GM21825 (cell line): ENCODE measurements at regions not wholly inside any gene's neighbourhood (a gene's known extent, or its start where the extent isn't known, plus 50 kb on each side); places are given as distances from the start of the nearest gene placed in this dataset.
"Not testable (repeated sequence)": the region's sequence is repeated elsewhere in the genome, so short reads cannot be mapped to it uniquely, and the experiment has no call there.

ENCODE experiments used
- ATAC-seq: cut with Tn5 transposase; IDR thresholded peaks from one replicate; pipeline ENCODE4 v1.9.1; 2021; ENCODE audit warnings: mild to moderate bottlenecking, moderate library complexity; ENCODE audit not compliant: unreplicated experiment

DNA sequence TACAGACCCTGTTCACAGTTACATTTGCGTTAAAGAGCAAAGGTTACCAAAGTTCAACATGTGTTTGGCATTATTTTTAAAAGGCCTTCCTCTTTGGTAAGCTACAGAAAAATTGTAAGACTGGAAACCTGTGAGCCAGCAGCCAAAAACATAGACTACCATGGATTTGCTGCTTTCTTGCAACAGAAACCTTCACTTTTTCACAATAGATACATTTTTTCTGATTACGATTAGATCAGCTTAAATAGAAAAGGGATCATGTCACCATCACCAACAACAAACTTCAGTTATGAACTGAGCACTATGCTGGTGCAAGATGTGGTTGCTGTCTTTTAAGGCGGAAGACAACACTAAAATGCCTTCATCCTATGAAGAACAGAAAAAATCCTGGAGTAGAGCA is 112.3 kb upstream of the MARCKS start:
- no peak for ATAC-seq

DNA sequence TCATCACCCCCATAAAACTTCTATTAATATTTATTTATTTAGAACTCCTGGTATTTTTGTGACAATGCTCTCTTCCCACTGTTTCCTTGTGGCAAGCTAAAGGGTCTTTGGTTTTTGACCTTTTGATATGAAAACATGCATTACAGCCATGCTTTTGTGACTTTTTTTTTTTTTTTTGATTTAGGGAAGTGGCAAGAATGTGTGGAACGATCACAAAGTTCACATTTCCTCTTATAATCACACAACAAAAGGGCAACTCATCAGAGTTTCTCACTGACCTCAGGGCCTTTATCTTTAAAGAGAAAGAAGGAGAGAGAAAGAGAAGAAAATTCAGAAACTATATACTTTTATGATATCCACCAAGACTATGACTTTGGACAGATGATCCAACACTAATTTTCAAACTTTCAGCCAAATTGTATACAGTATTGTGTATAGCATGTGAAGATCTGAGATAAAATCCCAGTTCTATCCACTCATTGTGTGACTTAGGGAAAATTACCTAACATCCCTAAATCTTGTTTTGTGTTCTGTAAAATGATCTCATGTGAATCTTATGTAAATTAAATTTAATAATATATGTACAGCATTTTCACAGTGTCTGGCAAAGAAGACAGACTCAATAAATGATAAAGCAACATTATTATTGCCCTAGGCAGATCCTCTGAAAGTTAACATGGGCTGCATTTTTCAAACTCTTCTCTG is 106.8 kb upstream of the MARCKS start:
- ATAC-seq = no peak

DNA sequence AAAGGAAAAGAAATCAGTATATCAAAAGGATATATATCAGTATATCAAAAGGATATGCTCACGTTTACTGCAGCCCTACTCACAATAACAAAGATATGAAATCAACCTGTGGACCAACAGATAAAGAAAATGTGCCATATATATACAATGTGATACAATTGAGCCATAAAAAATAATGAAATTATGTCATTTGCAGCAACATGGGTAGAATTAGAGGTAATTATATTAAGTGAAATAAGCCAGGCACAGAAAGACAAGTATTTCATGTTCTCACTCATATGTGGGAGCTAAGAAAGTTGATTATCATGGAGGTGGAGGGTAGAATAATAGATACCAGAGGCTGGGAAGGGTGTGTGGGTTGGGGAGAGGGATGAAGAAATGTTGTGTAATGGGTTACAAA is 102.9 kb upstream of the MARCKS start:
- no peak for ATAC-seq

DNA sequence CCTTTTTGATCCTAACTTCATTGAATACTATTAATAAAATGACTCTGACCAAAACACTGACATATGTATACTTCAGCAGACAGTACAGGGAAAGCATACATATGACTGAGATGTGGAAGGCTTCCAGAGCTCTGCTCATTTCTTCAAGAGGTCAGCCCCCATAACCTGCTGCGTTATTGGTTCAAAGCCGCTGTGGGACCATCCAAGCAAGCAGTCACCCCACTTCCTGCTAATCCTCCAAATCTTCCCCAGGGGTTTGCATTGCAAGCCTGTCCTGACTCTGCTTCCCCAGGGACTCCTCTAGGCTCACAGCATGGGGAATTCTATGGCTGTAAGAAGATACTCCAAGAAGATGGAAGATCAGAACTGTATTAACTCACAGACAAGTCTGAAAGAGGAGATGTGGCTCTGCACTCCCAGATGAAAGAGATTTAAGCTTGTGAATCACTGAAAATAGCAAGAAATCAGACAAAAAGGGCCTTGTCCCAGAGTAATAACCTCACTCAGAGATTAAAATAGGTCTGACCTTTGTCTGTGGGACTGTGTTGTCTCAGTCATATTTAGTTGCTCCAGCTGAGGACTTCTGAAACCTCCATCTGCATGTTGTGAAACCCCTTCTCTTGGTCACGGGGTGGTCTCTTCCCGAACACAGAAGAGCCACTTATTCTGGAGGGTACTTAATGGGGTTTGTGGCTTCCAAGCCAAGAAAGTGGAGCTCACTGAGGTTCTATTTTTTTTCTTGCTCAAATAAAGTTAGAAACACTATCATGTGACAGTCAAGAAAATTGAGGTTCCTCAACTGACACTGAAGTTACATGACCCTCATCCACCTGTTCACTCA is 101.5 kb upstream of the MARCKS start:
- peak; percentile 88 for ATAC-seq

DNA sequence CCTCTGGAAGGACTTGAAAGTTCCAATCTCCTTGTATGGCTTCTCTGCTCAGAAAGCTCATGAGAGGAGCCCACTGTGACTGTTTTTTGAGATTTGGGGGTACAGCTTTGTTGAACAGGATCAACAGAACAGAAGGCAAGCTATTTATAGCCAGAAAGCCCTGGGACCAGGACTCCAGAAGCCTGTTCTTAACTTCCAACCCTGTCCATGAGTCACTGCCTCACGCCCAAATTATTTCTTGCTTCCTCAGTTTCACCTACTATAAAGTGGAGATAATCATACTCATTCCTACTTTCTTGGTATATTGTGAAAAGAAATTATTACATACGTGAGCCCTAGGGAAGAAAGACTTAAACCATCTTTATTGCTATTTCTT is 100.9 kb upstream of the MARCKS start:
- no peak for ATAC-seq

DNA sequence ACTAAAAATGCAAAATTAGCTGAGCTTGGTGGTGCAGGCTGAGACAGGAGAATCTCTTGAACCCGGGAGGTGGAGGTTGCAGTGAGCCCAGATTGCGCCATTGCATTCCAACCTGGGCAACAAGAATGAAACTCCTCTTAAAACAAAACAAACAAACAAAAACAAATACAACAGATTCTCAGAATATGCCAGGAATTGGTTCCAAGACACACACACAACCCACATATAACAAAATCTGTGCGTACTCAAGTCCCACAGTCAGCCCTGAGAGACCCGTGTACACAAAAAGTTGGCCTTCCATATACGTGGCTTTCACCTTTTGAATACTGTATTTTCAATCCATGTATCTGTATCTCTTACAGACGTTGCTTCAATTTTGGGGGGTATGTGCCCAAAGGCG is 98.9 kb upstream of the MARCKS start:
- ATAC-seq = no peak

DNA sequence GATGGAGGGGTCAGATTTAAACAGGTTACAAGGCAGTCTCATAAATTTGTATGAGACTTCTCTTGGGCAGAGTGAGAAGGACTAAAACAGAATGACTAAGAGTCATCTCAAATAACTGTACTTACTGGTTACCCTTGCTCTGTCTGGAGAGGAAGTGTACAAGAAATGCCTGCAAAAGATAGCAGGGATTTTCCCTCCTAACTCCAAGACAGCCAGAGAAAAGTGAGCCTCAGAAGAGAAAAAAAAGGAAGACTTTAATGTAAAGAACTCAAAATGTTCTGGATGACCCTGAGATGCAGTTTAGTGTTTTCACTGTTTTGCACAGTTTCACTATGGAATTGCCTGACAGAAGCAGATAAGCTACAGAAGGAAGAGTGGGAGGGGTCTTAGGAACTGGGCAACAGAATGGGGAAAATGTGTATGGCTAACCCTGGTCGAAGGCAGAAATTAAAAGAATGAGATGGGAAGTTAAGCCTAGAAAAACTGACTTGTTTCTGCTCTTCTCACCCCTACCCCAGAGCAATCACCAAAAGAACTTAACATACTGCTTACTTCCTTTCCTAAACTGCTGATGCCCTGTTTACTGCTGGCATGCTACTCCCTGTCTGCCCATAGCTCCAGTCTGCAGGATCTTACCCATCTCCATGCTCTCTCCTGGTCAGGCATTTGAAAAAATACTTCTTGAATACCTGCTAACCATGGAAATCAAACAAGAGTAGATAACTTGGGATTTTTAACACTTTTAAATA is 98.1 kb upstream of the MARCKS start:
- ATAC-seq = peak; percentile 34

DNA sequence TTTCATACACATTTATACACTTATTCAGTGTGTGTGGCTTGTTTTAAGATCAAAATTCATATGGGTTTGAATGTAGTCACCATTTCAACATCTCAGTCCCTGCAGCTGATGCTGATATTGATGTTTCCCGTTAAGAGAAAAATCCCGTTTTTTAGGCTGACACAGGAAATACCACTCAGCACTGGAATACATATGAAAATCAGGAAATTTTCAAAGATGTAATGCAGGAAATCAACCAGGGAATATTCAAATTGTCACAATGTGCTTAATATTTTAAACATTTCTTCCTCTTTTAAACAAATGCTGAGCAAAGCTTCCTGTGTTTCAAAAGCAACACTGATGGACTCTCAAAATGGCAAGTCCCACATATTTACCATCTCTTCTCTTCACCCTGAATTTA is 94.5 kb upstream of the MARCKS start:
- no peak for ATAC-seq

DNA sequence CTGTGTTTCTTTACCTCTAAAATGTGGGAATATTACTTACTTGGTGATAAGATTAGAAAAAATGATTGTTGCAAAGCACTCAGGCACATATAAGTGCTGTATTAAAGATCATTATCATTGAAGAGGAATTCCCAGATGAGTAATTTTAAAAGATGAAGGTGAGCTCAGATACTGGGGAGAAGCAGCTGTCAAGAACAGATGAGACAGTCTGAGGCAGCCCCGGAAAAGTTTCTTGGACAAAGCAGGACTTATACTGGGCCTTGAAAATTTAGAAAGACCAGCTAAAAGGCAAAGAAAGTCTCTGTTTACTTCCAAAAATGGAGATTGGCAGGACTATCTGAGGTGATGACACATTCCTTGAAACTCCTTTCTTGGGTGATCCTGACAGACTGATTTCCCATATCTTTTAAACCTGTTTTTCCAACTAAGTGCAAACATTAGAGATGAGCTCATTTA is 93.8 kb upstream of the MARCKS start:
- no peak for ATAC-seq

DNA sequence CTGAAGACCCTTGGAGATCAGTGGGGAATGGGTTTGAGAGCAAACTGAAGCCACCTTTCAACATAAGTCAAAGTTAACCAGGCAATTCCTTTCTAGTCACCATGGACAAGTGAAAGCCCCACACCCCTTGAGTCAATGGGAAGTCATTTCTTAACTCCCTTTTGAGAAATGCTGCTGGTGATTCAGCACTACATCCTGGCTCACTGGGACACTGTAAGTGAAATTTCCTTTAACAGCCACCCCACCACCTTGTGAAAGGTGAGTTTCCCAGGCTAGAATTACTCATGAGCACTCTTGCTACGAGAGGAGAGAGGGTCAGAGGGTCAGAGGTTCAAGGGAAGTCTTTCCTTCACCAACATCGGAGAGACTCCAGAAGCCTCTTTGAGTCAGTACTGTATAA is 93.3 kb upstream of the MARCKS start:
- ATAC-seq = peak; percentile 75

DNA sequence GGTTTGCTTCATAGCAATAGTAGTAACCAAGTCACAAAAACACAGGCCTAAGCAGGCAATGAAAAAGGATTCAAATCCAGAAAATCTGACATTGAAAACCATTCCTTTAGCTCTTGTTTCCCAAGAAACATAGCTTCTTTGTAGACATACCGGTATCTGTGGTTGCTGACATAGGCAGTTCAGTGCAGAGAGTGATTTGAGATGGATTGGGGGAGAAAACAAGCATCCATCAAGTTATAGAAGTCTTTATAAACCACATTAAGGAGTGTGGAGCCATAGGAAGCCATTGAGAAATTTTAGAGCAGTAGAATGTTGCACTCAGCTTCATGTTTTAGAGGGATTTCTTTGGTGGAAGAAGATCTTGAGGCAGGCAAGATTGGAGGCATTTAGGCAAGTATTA is 91.2 kb upstream of the MARCKS start:
- ATAC-seq = no peak

DNA sequence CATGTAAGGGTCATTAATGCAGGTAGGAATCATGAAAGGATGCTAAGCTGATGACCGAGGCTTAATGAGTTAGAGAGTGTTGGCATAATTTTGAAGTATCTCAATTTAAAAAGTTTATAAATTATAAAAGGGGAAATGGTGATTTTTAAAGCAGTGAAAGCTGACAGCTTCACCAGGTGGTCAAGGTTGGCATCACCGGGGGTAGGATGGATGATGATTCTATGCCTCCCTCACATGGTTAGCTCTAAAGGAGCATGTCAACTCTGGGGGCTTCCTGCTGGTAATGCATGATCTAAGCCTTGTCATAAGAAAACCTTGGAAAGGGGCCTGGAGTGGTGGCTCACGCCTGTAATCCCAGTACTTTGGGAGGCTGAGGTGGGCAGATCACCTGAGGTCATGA is 89.2 kb upstream of the MARCKS start:
- ATAC-seq = no peak

DNA sequence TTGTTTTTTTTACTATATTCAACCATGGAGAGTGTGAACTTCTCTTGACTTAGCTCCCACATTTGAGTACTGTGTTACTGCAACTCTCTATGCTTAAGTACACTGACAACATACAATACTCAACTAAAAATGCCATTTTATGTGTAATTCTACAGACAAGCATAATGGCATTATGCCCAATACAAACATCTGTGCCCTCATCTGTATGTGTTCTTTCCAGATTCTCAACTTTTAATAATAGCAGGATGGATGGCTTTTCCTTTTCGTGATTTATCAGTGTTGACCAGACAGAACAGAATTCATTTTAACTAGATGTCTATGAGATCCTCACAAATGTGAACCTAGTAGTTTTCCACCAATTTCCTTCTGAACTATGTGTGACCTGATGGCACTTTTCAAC is 84.2 kb upstream of the MARCKS start:
- ATAC-seq = no peak

DNA sequence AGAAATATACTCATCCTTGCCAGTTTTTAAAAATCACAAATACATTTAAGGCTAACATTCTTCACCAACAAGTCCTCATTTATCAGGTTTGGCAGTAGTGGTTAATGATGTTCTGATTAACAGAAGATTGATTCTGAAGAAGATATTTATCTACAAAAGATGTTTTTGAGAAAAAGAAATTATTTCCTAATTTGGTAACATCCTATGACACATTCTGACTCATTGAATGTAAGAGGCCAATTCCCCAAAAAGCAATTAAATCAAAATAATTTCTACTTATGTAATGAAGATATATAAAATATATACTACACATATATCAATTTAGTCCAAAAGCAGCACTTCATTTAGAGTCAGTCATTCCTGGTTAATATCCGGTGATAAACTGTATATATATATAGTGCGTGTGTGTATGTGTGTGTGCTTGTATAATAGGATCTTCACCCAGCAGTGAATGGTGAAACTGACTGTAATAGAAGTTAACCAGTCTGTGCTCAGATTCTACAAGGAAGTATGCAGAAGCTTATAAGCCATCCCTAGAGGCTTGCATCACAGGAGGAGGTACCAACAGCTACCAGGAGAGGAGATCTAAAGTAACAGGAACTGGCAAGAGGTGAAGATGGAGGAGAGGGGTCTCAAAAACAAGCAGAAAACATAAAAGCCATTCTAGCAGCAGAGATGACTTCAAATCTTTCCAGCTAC is 82.9 kb upstream of the MARCKS start:
- ATAC-seq = no peak

DNA sequence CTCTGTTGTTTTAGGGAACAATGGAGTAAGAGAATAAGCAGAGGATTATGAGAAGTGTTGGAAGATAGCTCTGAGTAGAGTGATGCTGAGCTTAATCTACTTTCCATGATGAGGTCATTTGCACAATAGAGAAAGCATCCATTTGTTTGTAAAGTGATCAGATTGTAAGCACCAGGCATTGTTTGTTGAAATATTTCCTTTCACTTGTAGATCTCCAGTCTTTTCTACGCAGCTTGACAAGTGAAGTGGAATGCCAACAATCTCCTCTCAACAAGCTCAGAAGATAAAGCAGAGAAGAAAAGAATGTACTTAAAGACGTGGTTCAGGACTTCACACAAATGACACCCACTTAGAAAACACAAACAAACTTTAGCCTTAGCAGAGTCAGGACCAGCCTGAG is 80.1 kb upstream of the MARCKS start:
- ATAC-seq = no peak

DNA sequence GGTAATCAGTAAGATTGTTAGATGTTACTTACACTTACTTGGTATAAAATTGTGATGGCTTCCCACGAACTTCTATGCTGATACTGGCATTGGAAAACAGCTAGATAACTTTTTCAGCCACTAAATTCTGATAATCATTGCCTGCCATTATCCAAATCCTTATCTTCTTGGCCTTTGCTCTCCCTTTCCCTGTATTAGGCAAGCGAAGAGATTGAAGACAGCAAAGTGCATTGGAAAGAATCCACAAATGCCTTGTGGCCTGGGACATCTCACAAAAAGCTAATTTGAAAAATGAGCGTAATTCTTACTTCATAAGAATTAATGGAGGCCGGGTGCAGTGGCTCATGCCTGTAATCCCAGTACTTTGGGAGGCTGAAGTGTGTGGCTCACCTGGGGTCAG is 79.5 kb upstream of the MARCKS start:
- ATAC-seq = no peak

DNA sequence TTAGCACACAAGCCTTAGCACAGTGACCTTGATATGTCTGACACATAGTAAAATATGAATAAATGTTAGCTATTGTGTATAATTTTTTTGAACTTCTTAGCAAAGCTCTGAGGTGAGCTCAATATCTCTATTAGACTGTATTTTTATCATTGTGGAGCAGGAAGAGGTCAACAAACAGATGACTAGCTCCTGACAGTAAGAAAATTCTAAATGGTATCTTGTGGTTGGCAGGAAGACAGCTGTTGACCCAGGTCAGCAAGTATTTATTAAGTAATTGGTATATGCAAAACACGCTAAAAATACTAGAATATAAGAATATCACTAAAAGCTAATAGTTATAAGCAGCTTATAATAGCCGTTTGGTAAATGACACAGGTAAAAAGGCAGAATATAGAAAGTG is 77.5 kb upstream of the MARCKS start:
- no peak for ATAC-seq

DNA sequence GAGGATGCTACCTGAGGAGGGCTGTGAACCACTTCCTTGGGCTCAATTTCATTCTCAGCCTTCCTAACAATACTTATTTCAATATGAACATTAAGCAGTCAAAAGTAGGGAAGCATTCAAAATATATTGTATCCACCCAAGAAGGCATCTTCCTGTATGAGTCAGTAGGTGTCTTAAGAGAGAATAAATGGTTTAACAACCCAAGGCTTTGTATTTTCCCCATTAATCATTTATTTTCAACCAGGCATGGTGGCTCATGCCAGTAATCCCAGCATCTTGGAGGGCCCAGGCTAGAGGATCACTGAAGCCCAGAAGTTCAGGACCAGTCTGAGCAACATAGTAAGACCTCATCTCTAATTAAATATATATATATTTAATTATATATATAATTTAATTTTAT is 74.5 kb upstream of the MARCKS start:
- ATAC-seq = no peak

DNA sequence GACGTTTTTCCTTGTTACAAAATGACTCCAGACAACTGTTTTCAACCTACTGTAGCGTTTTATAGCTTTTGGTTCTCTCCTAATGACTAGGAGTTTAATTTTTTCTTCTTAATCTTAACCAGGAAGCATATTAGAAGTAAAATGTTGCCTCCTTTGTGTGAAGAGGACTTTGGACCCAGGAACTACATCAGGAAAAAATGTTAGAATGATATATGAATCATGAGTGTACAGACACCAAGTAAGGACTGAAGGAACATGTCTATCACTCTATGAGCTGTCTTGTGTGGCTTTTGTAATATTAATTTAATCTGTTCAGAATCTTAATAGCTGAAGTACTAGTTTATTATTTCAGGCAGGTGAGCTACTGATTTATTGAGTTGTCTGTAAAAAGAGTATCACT is 71.0 kb upstream of the MARCKS start:
- no peak for ATAC-seq

DNA sequence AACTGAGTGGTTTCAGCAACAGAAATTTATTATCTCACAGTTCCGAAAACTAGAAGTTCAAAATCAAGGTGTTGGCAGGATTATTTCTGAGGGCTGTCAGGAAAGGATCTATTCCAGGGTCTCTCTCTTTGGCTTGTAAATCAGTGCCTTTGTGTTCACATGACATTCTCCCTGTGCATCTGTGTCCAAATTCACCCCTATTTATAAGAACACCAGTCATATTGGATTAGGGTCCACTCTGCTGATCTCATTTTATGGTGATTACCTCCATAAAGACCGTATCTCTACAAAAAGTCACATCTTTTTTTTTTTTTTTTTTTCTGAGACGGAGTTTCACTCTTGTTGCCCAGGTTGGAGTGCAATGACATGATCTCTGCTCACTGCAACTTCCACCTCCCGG is 68.6 kb upstream of the MARCKS start:
- no peak for ATAC-seq

DNA sequence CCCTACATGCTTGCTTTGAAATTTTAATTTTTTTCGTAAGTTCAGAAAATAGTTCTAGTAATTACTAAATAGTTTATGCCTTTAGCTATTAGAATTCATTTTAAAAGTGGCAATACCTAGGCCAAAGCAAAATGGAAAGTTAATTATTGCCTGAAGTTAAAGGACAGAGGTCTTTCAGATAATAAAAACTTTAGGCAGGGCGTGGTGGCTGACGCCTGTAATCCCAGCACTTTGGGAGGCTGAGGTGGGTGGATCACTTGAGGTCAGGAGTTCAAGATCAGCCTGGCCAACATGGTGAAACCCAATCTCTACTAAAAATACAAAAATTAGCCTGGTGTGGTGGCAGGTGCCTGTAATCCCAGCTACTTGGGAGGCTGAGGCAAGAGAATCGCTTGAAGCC is 65.9 kb upstream of the MARCKS start:
- ATAC-seq = not testable (repeated sequence)
